PFSK-1 (cell line): ENCODE measurements at regions not wholly inside any gene's neighbourhood (a gene's known extent, or its start where the extent isn't known, plus 50 kb on each side); places are given as distances from the start of the nearest gene placed in this dataset.

Experiments used
- FOXP2 ChIP-seq: optimal IDR thresholded peaks from 2 replicates; pipeline ENCODE3; 2011; ENCODE audit warnings: borderline replicate concordance, control low read depth, inconsistent platforms; ENCODE audit not compliant: insufficient read depth; ENCODE audit errors: extremely low read length, extremely low read depth
- POLR2AphosphoS5 ChIP-seq: IDR thresholded peaks from 2 replicates; pipeline ENCODE4 v1.6.1; 2012; ENCODE audit warnings: low read depth, mild to moderate bottlenecking, control low read depth, low read length, moderate library complexity
- SIN3A ChIP-seq: IDR thresholded peaks from 2 replicates; pipeline ENCODE4 v1.6.1; 2012; ENCODE audit warnings: mild to moderate bottlenecking, low read length, moderate library complexity, borderline replicate concordance; ENCODE audit not compliant: insufficient read depth
- TAF1 ChIP-seq: IDR thresholded peaks from 2 replicates; pipeline ENCODE4 v1.6.1; 2012; ENCODE audit warnings: low read length, control low read depth, borderline replicate concordance; ENCODE audit not compliant: insufficient read depth
- TF ChIP-seq, protein P1 (sequence below), 2 experiments: IDR thresholded peaks; 2 replicates each; pipeline versions ENCODE4 v1.6.1 to v1.8.0; 2011 to 2012; ENCODE audit warnings: low read depth in 2 of 2, low read length in 2 of 2, control low read depth in 1 of 2, inconsistent platforms in 1 of 2, mild to moderate bottlenecking in 1 of 2, moderate library complexity in 1 of 2; ENCODE audit not compliant: insufficient read depth in 1 of 2

DNA sequence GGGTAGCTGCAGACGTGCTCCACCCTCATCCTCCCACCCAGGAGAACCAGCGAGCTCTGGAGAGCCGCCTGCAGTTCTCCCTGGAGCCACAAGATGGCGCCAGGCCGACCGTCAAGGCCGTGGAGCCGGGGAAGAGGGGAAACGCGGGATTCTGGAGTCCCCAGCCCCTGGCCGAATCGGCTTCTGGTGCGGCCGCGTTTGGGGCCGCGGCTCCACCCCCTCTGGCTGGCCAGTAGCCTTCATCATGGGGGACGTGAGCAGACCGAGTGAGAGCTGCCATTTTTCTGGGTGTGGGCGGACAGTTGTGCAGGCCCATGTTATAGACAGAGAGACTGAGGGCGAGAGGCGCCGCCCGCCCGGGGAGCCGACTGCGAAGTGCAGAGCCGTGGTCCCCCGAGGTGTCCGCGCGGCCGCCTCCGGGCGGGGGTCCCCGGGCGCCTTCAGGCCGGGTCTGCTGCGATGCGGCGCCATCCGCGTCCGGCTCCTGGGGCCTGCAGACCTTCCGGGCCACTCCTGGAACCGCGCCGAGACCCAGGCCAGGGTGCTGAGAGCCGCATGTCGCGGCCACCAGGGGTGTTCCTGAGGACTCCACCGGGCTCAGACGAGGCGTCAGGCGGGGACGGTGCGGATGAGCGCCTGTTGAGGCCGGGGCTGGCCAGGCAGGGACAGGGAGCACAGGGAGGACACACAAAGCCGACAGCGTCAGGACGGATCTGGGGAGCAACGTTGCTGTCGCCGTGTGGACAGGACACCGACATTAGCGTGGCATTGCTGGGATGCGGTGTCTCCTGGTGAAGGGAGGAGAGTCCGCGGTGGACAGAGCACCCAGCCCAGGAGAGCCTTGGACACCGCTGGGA, 418.2 kb upstream of the HS6ST1 start:
- TF ChIP-seq SIN3A = no peak

DNA sequence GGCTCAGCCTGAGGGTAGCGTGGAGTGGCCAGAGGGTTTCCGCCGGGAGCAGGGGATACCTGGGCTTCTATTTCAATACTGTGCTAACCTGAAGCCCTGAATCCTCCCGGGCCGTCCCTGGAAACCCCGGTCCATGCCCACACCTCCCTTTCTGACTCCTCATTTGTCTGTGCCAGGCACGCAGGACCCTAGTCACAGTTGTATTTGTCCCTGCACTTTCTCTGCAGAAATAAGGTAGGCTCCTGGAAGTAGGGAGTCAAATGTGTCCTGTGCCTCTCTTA, 418.8 kb upstream of the HS6ST1 start:
- TF ChIP-seq, protein P1, sequence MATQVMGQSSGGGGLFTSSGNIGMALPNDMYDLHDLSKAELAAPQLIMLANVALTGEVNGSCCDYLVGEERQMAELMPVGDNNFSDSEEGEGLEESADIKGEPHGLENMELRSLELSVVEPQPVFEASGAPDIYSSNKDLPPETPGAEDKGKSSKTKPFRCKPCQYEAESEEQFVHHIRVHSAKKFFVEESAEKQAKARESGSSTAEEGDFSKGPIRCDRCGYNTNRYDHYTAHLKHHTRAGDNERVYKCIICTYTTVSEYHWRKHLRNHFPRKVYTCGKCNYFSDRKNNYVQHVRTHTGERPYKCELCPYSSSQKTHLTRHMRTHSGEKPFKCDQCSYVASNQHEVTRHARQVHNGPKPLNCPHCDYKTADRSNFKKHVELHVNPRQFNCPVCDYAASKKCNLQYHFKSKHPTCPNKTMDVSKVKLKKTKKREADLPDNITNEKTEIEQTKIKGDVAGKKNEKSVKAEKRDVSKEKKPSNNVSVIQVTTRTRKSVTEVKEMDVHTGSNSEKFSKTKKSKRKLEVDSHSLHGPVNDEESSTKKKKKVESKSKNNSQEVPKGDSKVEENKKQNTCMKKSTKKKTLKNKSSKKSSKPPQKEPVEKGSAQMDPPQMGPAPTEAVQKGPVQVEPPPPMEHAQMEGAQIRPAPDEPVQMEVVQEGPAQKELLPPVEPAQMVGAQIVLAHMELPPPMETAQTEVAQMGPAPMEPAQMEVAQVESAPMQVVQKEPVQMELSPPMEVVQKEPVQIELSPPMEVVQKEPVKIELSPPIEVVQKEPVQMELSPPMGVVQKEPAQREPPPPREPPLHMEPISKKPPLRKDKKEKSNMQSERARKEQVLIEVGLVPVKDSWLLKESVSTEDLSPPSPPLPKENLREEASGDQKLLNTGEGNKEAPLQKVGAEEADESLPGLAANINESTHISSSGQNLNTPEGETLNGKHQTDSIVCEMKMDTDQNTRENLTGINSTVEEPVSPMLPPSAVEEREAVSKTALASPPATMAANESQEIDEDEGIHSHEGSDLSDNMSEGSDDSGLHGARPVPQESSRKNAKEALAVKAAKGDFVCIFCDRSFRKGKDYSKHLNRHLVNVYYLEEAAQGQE (IDR thresholded peaks at IDR 0.05; ENCODE audit: insufficient read depth in 1 of 2, low read depth in 2 of 2, low read length in 2 of 2) = no peak
- TF ChIP-seq FOXP2 = no peak
- TF ChIP-seq SIN3A = no peak
- TF ChIP-seq TAF1 = no peak
- no peak for TF ChIP-seq POLR2AphosphoS5

DNA sequence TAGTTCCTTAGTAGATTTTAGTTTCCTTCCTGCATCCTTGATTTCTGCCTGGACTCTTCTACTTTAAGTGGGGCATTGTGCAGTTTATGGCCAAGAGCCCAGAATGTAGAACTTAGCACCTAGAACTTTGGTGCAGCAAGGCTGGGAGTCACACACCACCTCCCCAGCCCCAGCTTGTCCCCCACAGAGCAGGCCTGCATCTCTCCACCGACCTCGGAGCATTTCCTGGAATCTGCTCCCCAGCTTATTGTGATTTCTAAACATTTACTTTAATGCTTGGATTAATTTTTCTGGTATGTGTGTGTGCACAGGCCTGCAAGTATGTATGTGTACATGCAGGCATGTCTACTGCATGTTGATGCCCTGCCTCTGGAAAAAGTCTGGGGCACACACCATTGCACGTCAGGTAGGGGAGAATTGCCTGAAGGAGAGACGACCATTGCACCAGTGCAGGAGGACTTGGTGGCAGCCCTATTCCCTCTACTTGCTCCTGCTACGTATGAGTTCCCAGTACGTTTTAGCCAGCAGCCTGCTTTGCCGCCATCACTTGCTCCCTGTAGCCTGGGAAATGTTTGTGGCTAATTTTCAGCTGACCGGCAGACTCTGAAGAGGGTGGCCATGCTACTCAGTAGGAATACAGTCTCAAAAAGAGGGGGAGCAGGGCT, 419.9 kb upstream of the HS6ST1 start:
- TF ChIP-seq SIN3A (no peak), POLR2AphosphoS5 (no peak), TAF1 (no peak), FOXP2 (no peak)
- TF ChIP-seq, protein P1 (IDR thresholded peaks at IDR 0.05; ENCODE audit: insufficient read depth in 1 of 2, low read depth in 2 of 2, low read length in 2 of 2) = no peak

DNA sequence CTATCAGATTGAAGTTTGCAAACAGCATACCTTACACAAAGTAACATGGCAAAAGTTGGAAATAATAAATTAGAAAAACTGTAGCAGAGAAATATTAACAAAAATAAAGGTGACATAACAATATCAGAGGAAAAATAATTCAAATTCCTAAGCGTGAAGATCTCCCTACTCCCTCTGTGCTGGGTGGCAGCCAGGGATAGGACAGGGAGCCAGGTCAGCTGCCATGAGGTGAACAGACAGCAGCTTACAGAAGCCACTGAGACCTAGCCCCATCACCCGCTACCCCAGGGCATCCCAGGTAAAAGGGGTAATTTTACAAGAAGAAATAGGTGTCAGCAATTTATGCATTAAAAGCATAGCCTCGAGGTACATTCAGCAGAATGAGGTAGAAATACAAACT, 423.8 kb upstream of the HS6ST1 start:
- TF ChIP-seq TAF1 = no peak
- TF ChIP-seq, protein P1 (IDR thresholded peaks at IDR 0.05; ENCODE audit: insufficient read depth in 1 of 2, low read depth in 2 of 2, low read length in 2 of 2) = no peak
- TF ChIP-seq POLR2AphosphoS5 = no peak
- no peak for TF ChIP-seq FOXP2
- TF ChIP-seq SIN3A = no peak

DNA sequence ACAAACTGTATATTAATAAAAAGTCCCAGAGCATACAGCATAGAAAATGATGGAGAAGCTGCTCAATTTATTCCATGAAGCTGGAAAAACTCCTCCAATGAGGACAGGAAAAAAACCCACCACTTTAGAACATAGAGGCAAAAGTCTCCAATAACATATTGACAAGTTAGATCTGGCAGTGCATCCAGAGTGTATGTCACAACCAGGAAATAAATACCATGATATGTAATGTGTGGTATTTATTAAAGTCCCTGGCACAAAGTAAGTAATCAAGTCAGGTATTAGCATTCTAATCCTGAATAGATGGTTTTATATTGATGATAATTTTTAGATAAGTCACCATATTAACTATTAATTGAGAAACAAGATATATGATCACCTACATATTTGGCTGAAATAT, 427.3 kb upstream of the HS6ST1 start:
- TF ChIP-seq SIN3A (no peak), TAF1 (no peak), POLR2AphosphoS5 (no peak), FOXP2 (no peak)
- TF ChIP-seq, protein P1 (IDR thresholded peaks at IDR 0.05; ENCODE audit: insufficient read depth in 1 of 2, low read depth in 2 of 2, low read length in 2 of 2) = no peak
